Mesendoderm (in vitro differentiated cells): ENCODE measurements at regions not wholly inside any gene's neighbourhood (a gene's known extent, or its start where the extent isn't known, plus 50 kb on each side); places are given as distances from the start of the nearest gene placed in this dataset.

Source experiments
- DNase-seq: peaks from one replicate; pipeline ENCODE4 v3.0.0; 2013
- H2AK5ac ChIP-seq: 2 replicates; pipeline ENCODE4 v1.6.1; 2013; ENCODE audit warnings: low read length, inconsistent platforms
- H2BK120ac ChIP-seq: 2 replicates; pipeline ENCODE4 v1.6.1; 2013; ENCODE audit warnings: low read depth, mild to moderate bottlenecking, low read length, moderate library complexity, mixed read lengths
- H2BK15ac ChIP-seq: replicated peaks from 2 replicates; pipeline ENCODE4 v1.6.1; 2013; ENCODE audit warnings: low read depth, mild to moderate bottlenecking, moderate library complexity
- H2BK5ac ChIP-seq: 2 replicates; pipeline ENCODE4 v1.6.1; 2013; ENCODE audit warnings: low read length, inconsistent platforms
- H3K18ac ChIP-seq: 2 replicates; pipeline ENCODE4 v1.6.1; 2013; ENCODE audit warnings: mild to moderate bottlenecking, low read length, mixed read lengths
- H3K23ac ChIP-seq: one replicate; pipeline ENCODE4 v1.6.1; 2013; ENCODE audit warnings: low read length
- H3K27ac ChIP-seq: 2 replicates; pipeline ENCODE4 v1.5.1; 2013; ENCODE audit warnings: low read depth, mild to moderate bottlenecking, inconsistent platforms, low read length, moderate library complexity
- H3K27me3 ChIP-seq: 2 replicates; pipeline ENCODE4 v1.6.1; 2013; ENCODE audit warnings: low read length, control low read depth, mild to moderate bottlenecking, inconsistent platforms; ENCODE audit not compliant: insufficient read depth, poor library complexity
- H3K36me3 ChIP-seq: 2 replicates; pipeline ENCODE4 v1.6.1; 2013; ENCODE audit warnings: low read length, inconsistent platforms; ENCODE audit not compliant: control insufficient read depth, insufficient read depth
- H3K4ac ChIP-seq: one replicate; pipeline ENCODE4 v1.6.1; 2013; ENCODE audit warnings: low read depth, mild to moderate bottlenecking, low read length, moderate library complexity
- H3K4me1 ChIP-seq: 2 replicates; pipeline ENCODE4 v1.6.1; 2013; ENCODE audit warnings: low read depth, low read length, inconsistent platforms; ENCODE audit not compliant: control insufficient read depth
- H3K4me2 ChIP-seq: 2 replicates; pipeline ENCODE4 v1.6.1; 2013; ENCODE audit warnings: low read length
- H3K4me3 ChIP-seq: 2 replicates; pipeline ENCODE4 v1.5.1; 2013; ENCODE audit warnings: mild to moderate bottlenecking, low read length
- H3K56ac ChIP-seq: one replicate; pipeline ENCODE4 v1.6.1; 2013; ENCODE audit warnings: low read length
- H3K79me1 ChIP-seq: 2 replicates; pipeline ENCODE4 v1.6.1; 2013; ENCODE audit warnings: low read length, inconsistent platforms
- H3K79me2 ChIP-seq: 2 replicates; pipeline ENCODE4 v1.6.1; 2013; ENCODE audit warnings: mild to moderate bottlenecking, low read length; ENCODE audit not compliant: control insufficient read depth, insufficient read depth
- H3K9ac ChIP-seq: 2 replicates; pipeline ENCODE4 v1.6.1; 2013; ENCODE audit warnings: low read length, inconsistent platforms
- H4K5ac ChIP-seq: one replicate; pipeline ENCODE4 v1.6.1; 2013; ENCODE audit warnings: low read length
- H4K8ac ChIP-seq: one replicate; pipeline ENCODE4 v1.6.1; 2013; ENCODE audit warnings: low read depth, mild to moderate bottlenecking, control low read depth, low read length, moderate library complexity
- WGBS: extraction: QIAGEN DNeasy Blood & Tissue Kit; methylation state at CpG from one replicate; pipeline ENCODE4 v1.1.7; 2013; ENCODE audit warnings: low lambda C conversion rate, missing lambda C conversion rate; ENCODE audit not compliant: insufficient coverage; ENCODE audit errors: extremely low coverage; 5-methylcytosine and 5-hydroxymethylcytosine counted together

GRCh38 chr21:18630446-18630845, 226.9 kb upstream of the TMPRSS15 start:
- H4K8ac ChIP-seq: no peak overlapping the region
- H2BK15ac ChIP-seq: no peak overlapping the region
- no peak overlapping the region for H2BK120ac ChIP-seq
- WGBS: no CpG with 5 or more reads among the region's 2 CpGs
- H3K9ac ChIP-seq: no peak overlapping the region
- no peak overlapping the region for H3K4me2 ChIP-seq
- no peaks in the 10 kb centered on the region for H3K36me3 ChIP-seq
- H3K18ac ChIP-seq: no peak overlapping the region
- H3K27me3 ChIP-seq: no peaks in the 10 kb centered on the region
- H3K4me3 ChIP-seq: no peak overlapping the region
- no peaks in the 10 kb centered on the region for H3K4me1 ChIP-seq
- no peak overlapping the region for H2AK5ac ChIP-seq
- H3K23ac ChIP-seq: no peak overlapping the region
- H3K27ac ChIP-seq: no peak overlapping the region
- no peak overlapping the region for H3K56ac ChIP-seq
- H3K79me1 ChIP-seq: no peaks in the 10 kb centered on the region
- H4K5ac ChIP-seq: no peak overlapping the region
- no peaks in the 10 kb centered on the region for H3K79me2 ChIP-seq
- H2BK5ac ChIP-seq: no peak overlapping the region
- DNase-seq: no peak
- H3K4ac ChIP-seq: no peak overlapping the region

GRCh38 chr21:18636897-18637296, 233.3 kb upstream of the TMPRSS15 start:
- H3K18ac ChIP-seq: no peak overlapping the region
- no peak overlapping the region for H3K4me2 ChIP-seq
- no peak overlapping the region for H3K4me3 ChIP-seq
- no peaks in the 10 kb centered on the region for H3K36me3 ChIP-seq
- no peak overlapping the region for H2AK5ac ChIP-seq
- H3K79me2 ChIP-seq: no peaks in the 10 kb centered on the region
- no peak overlapping the region for H3K27ac ChIP-seq
- H3K23ac ChIP-seq: no peak overlapping the region
- no peaks in the 10 kb centered on the region for H3K4me1 ChIP-seq
- no peak overlapping the region for H2BK5ac ChIP-seq
- no peak overlapping the region for H3K9ac ChIP-seq
- H3K79me1 ChIP-seq: no peaks in the 10 kb centered on the region
- no CpG with 5 or more reads among the region's 2 CpGs for WGBS
- H3K56ac ChIP-seq: no peak overlapping the region
- no peak overlapping the region for H2BK120ac ChIP-seq
- no peak overlapping the region for H4K5ac ChIP-seq
- H3K4ac ChIP-seq: no peak overlapping the region
- no peak overlapping the region for H2BK15ac ChIP-seq
- H3K27me3 ChIP-seq: no peaks in the 10 kb centered on the region
- H4K8ac ChIP-seq: no peak overlapping the region
- no peak for DNase-seq

GRCh38 chr21:18646116-18646515, 242.5 kb upstream of the TMPRSS15 start:
- Histone ChIP-seq H4K8ac (no peak overlapping the region), H3K4me2 (no peak overlapping the region), H3K79me2 (no peaks in the 10 kb centered on the region), H3K36me3 (no peaks in the 10 kb centered on the region), H3K4ac (no peak overlapping the region), H3K18ac (no peak overlapping the region), H2BK15ac (no peak overlapping the region), H3K79me1 (no peaks in the 10 kb centered on the region), H3K27ac (no peak overlapping the region), H2AK5ac (no peak overlapping the region), H2BK120ac (no peak overlapping the region), H4K5ac (no peak overlapping the region), H3K9ac (no peak overlapping the region), H3K27me3 (no peaks in the 10 kb centered on the region), H3K4me3 (no peak overlapping the region), H2BK5ac (no peak overlapping the region), H3K23ac (no peak overlapping the region), H3K56ac (no peak overlapping the region), H3K4me1 (no peaks in the 10 kb centered on the region)
- no CpG with 5 or more reads among the region's 1 CpG for WGBS
- no peak for DNase-seq

GRCh38 chr21:18655931-18656330, 252.3 kb upstream of the TMPRSS15 start:
- H3K4me2 ChIP-seq: no peak overlapping the region
- no peaks in the 10 kb centered on the region for H3K79me1 ChIP-seq
- no peak overlapping the region for H3K23ac ChIP-seq
- no peak overlapping the region for H2BK5ac ChIP-seq
- WGBS: no CpG with 5 or more reads among the region's 3 CpGs
- H2AK5ac ChIP-seq: no peak overlapping the region
- H3K4me3 ChIP-seq: no peak overlapping the region
- no peak overlapping the region for H4K5ac ChIP-seq
- H2BK120ac ChIP-seq: no peak overlapping the region
- no peaks in the 10 kb centered on the region for H3K4me1 ChIP-seq
- H3K9ac ChIP-seq: no peak overlapping the region
- no peak overlapping the region for H2BK15ac ChIP-seq
- no peak overlapping the region for H3K4ac ChIP-seq
- no peak for DNase-seq
- H4K8ac ChIP-seq: no peak overlapping the region
- no peak overlapping the region for H3K56ac ChIP-seq
- no peak overlapping the region for H3K27ac ChIP-seq
- H3K36me3 ChIP-seq: no peaks in the 10 kb centered on the region
- no peak overlapping the region for H3K18ac ChIP-seq
- no peaks in the 10 kb centered on the region for H3K27me3 ChIP-seq
- H3K79me2 ChIP-seq: no peaks in the 10 kb centered on the region

GRCh38 chr21:18661842-18662241, 258.3 kb upstream of the TMPRSS15 start:
- Histone ChIP-seq H3K79me1 (no peaks in the 10 kb centered on the region), H3K4me3 (no peak overlapping the region), H3K36me3 (no peaks in the 10 kb centered on the region), H3K9ac (no peak overlapping the region), H3K56ac (no peak overlapping the region), H2BK15ac (no peak overlapping the region), H2AK5ac (no peak overlapping the region), H4K5ac (no peak overlapping the region), H3K4me1 (no peaks in the 10 kb centered on the region), H3K18ac (no peak overlapping the region), H3K4ac (no peak overlapping the region), H3K23ac (no peak overlapping the region), H3K4me2 (no peak overlapping the region), H2BK120ac (no peak overlapping the region), H4K8ac (no peak overlapping the region), H3K79me2 (no peaks in the 10 kb centered on the region), H3K27ac (no peak overlapping the region), H3K27me3 (no peaks in the 10 kb centered on the region), H2BK5ac (no peak overlapping the region)
- no CpG with 5 or more reads among the region's 3 CpGs for WGBS
- peak; percentile 7 for DNase-seq

- H3K4ac ChIP-seq: no peak overlapping the region
- H2BK120ac ChIP-seq: no peak overlapping the region
- H3K27ac ChIP-seq: no peak overlapping the region
- H4K8ac ChIP-seq: no peak overlapping the region
- no CpG with 5 or more reads among the region's 3 CpGs for WGBS
- H3K18ac ChIP-seq: no peak overlapping the region
- H3K36me3 ChIP-seq: no peaks in the 10 kb centered on the region
- no peak overlapping the region for H2AK5ac ChIP-seq
- no peak overlapping the region for H2BK15ac ChIP-seq
- DNase-seq: no peak
- no peak overlapping the region for H4K5ac ChIP-seq
- no peaks in the 10 kb centered on the region for H3K79me1 ChIP-seq
- H3K4me3 ChIP-seq: no peak overlapping the region
- H3K27me3 ChIP-seq: no peaks in the 10 kb centered on the region
- no peak overlapping the region for H2BK5ac ChIP-seq
- H3K4me1 ChIP-seq: no peaks in the 10 kb centered on the region
- no peak overlapping the region for H3K4me2 ChIP-seq
- no peak overlapping the region for H3K23ac ChIP-seq
- H3K9ac ChIP-seq: no peak overlapping the region
- H3K56ac ChIP-seq: no peak overlapping the region
- H3K79me2 ChIP-seq: no peaks in the 10 kb centered on the region
Measured at GRCh38 chr21:18663663-18664062, 260.1 kb upstream of the TMPRSS15 start.
